ENCODE measurements at regions not wholly inside any gene's neighbourhood (a gene's known extent, or its start where the extent isn't known, plus 50 kb on each side); places are given as distances from the start of the nearest gene placed in this dataset.

GRCh38 chr2:81235601-81236000 is 931.0 kb upstream of the LRRTM1 start:
- no peaks in the 10 kb centered on the region for H3K27me3 ChIP-seq (replicated peaks; ENCODE audit: insufficient read depth)
- no peak overlapping the region for H3K4me3 ChIP-seq
- H2AFZ ChIP-seq = no peak overlapping the region
- H3K4me1 ChIP-seq (ENCODE audit: insufficient read depth) = no peaks in the 10 kb centered on the region
- no peaks in the 10 kb centered on the region for H3K9me2 ChIP-seq (ENCODE audit: insufficient read depth)
- no peaks in the 10 kb centered on the region for H3K36me3 ChIP-seq (ENCODE audit: low read depth)
- H3K79me2 ChIP-seq (ENCODE audit: insufficient read depth) = no peaks in the 10 kb centered on the region
- no peak overlapping the region for H3K9ac ChIP-seq
- H3K4me2 ChIP-seq (ENCODE audit: unreplicated experiment) = no peak overlapping the region
- in situ Hi-C loops (cut with MboI) = no loop called here
- DNase-seq = no peak
- peaks cover 5% of the 10 kb centered on the region for H3K9me3 ChIP-seq (ENCODE audit: low read depth)
- whole genome bisulfite sequencing, 2 experiments (ENCODE audit: low coverage in 1 of 2, low lambda C conversion rate in 2 of 2, missing lambda C conversion rate in 2 of 2) = 14 to 35% methylated on average over 1 of the region's 1 CpG
- no peaks in the 10 kb centered on the region for H3F3A ChIP-seq (ENCODE audit: insufficient read depth)
- TF ChIP-seq EZH2 (IDR thresholded peaks at IDR 0.05; ENCODE audit: insufficient read depth, poor library complexity, severe bottlenecking) = no peak
- TF ChIP-seq EZH2phosphoT487 (IDR thresholded peaks at IDR 0.05; ENCODE audit: insufficient read depth, low read depth) = no peak
- no peak overlapping the region for H3K27ac ChIP-seq
- no peaks in the 10 kb centered on the region for H4K20me1 ChIP-seq (ENCODE audit: insufficient read depth)

- Histone ChIP-seq H3K4me1 (ENCODE audit: insufficient read depth) (no peaks in the 10 kb centered on the region), H3K4me3 (no peak overlapping the region), H4K20me1 (ENCODE audit: insufficient read depth) (no peaks in the 10 kb centered on the region), H3K9me3 (ENCODE audit: low read depth) (peaks cover 5% of the 10 kb centered on the region), H3K36me3 (ENCODE audit: low read depth) (no peaks in the 10 kb centered on the region), H3K9me2 (ENCODE audit: insufficient read depth) (no peaks in the 10 kb centered on the region), H3F3A (ENCODE audit: insufficient read depth) (no peaks in the 10 kb centered on the region), H3K4me2 (ENCODE audit: unreplicated experiment) (no peak overlapping the region), H3K27ac (no peak overlapping the region), H3K27me3 (replicated peaks; ENCODE audit: insufficient read depth) (no peaks in the 10 kb centered on the region), H3K9ac (no peak overlapping the region), H3K79me2 (ENCODE audit: insufficient read depth) (no peaks in the 10 kb centered on the region), H2AFZ (no peak overlapping the region)
- DNase-seq = no peak
- in situ Hi-C loops (cut with MboI) = no loop called here
- TF ChIP-seq EZH2 (IDR thresholded peaks at IDR 0.05; ENCODE audit: insufficient read depth, poor library complexity, severe bottlenecking) = no peak
- TF ChIP-seq EZH2phosphoT487 (IDR thresholded peaks at IDR 0.05; ENCODE audit: insufficient read depth, low read depth) = no peak
- 8% methylated on average over 1 of the region's 1 CpG for WGBS, 2 experiments (ENCODE audit: low coverage in 1 of 2, low lambda C conversion rate in 2 of 2, missing lambda C conversion rate in 2 of 2)
Measured at GRCh38 chr2:81234711-81235110, 930.2 kb upstream of the LRRTM1 start.

DNA sequence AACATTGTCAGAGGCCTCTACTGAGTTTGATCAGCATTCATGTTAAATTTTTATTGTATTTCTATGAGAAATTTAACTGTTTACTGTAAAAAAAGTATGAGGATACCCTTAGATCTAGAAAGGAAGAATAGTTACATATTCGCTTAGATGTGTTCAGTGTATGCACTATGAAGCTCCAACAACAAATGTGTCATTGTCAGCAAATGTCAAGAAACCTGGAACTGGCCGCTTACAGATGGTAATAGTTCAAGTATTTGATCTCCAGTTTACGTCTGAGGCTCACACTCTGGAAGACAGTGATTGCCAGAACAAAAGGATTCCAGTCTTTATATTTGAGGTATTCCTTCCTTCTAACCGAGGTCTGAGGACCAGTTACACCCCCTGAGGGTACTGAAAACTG is 921.2 kb upstream of the LRRTM1 start:
- Histone ChIP-seq H3K27me3 (replicated peaks; ENCODE audit: insufficient read depth) (no peaks in the 10 kb centered on the region), H3K4me1 (ENCODE audit: insufficient read depth) (no peaks in the 10 kb centered on the region), H3K9me3 (ENCODE audit: low read depth) (no peaks in the 10 kb centered on the region), H3K4me2 (ENCODE audit: unreplicated experiment) (no peak overlapping the region), H4K20me1 (ENCODE audit: insufficient read depth) (no peaks in the 10 kb centered on the region), H3K36me3 (ENCODE audit: low read depth) (no peaks in the 10 kb centered on the region), H2AFZ (no peak overlapping the region), H3K27ac (no peak overlapping the region), H3K79me2 (ENCODE audit: insufficient read depth) (no peaks in the 10 kb centered on the region), H3K9me2 (ENCODE audit: insufficient read depth) (no peaks in the 10 kb centered on the region), H3F3A (ENCODE audit: insufficient read depth) (no peaks in the 10 kb centered on the region), H3K9ac (no peak overlapping the region), H3K4me3 (no peak overlapping the region)
- in situ Hi-C loops (cut with MboI) = no loop called here
- TF ChIP-seq EZH2phosphoT487 (IDR thresholded peaks at IDR 0.05; ENCODE audit: insufficient read depth, low read depth) = no peak
- TF ChIP-seq EZH2 (IDR thresholded peaks at IDR 0.05; ENCODE audit: insufficient read depth, poor library complexity, severe bottlenecking) = no peak
- 6 to 11% methylated on average over 4 of the region's 4 CpGs for WGBS, 2 experiments (ENCODE audit: low coverage in 1 of 2, low lambda C conversion rate in 2 of 2, missing lambda C conversion rate in 2 of 2)
- no peak for DNase-seq

DNA sequence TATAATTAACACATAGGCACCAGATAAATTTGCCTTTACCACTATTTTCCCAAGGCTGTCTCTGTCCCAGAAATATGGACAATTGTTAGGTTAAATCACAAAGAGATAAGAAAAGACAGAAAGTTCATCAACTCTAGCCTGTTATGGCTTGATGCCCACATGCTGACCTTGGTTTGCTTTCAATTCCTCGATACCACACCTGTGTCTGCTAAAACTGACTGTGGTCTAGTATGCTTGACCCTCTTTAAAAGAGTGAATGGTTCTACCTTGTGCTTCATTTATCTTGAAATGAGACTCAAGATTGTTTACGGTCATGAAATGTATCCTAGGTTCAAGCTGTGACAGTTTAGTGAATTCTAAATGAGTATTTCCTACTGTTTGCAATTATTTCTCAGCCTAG is 909.0 kb upstream of the LRRTM1 start:
- no peak overlapping the region for H3K9ac ChIP-seq
- H2AFZ ChIP-seq = no peak overlapping the region
- H3K4me1 ChIP-seq (ENCODE audit: insufficient read depth) = no peaks in the 10 kb centered on the region
- no peaks in the 10 kb centered on the region for H3K27me3 ChIP-seq (replicated peaks; ENCODE audit: insufficient read depth)
- H3K27ac ChIP-seq = no peak overlapping the region
- H3K9me3 ChIP-seq (ENCODE audit: low read depth) = no peaks in the 10 kb centered on the region
- H3K4me3 ChIP-seq = no peak overlapping the region
- TF ChIP-seq EZH2 (IDR thresholded peaks at IDR 0.05; ENCODE audit: insufficient read depth, poor library complexity, severe bottlenecking) = no peak
- no peak for TF ChIP-seq EZH2phosphoT487 (IDR thresholded peaks at IDR 0.05; ENCODE audit: insufficient read depth, low read depth)
- H3K4me2 ChIP-seq (ENCODE audit: unreplicated experiment) = no peak overlapping the region
- H3K36me3 ChIP-seq (ENCODE audit: low read depth) = no peaks in the 10 kb centered on the region
- in situ Hi-C loops (cut with MboI) = no loop called here
- no peaks in the 10 kb centered on the region for H3K79me2 ChIP-seq (ENCODE audit: insufficient read depth)
- WGBS, 2 experiments (ENCODE audit: low coverage in 1 of 2, low lambda C conversion rate in 2 of 2, missing lambda C conversion rate in 2 of 2) = 9 to 12% methylated on average over 2 of the region's 2 CpGs
- no peaks in the 10 kb centered on the region for H4K20me1 ChIP-seq (ENCODE audit: insufficient read depth)
- DNase-seq = no peak
- no peaks in the 10 kb centered on the region for H3K9me2 ChIP-seq (ENCODE audit: insufficient read depth)
- no peaks in the 10 kb centered on the region for H3F3A ChIP-seq (ENCODE audit: insufficient read depth)

GRCh38 chr2:81206216-81206615 is 901.7 kb upstream of the LRRTM1 start:
- DNase-seq = no peak
- no peaks in the 10 kb centered on the region for H3K9me2 ChIP-seq (ENCODE audit: insufficient read depth)
- no peak overlapping the region for H3K4me3 ChIP-seq
- WGBS, 2 experiments (ENCODE audit: low coverage in 1 of 2, low lambda C conversion rate in 2 of 2, missing lambda C conversion rate in 2 of 2) = 12 to 24% methylated on average over 5 of the region's 5 CpGs
- H3K9ac ChIP-seq = no peak overlapping the region
- TF ChIP-seq EZH2 (IDR thresholded peaks at IDR 0.05; ENCODE audit: insufficient read depth, poor library complexity, severe bottlenecking) (no peak), EZH2phosphoT487 (IDR thresholded peaks at IDR 0.05; ENCODE audit: insufficient read depth, low read depth) (no peak)
- H3K4me2 ChIP-seq (ENCODE audit: unreplicated experiment) = no peak overlapping the region
- no peaks in the 10 kb centered on the region for H3K27me3 ChIP-seq (replicated peaks; ENCODE audit: insufficient read depth)
- H3F3A ChIP-seq (ENCODE audit: insufficient read depth) = no peaks in the 10 kb centered on the region
- in situ Hi-C loops (cut with MboI) = no loop called here
- H3K36me3 ChIP-seq (ENCODE audit: low read depth) = no peaks in the 10 kb centered on the region
- no peaks in the 10 kb centered on the region for H3K9me3 ChIP-seq (ENCODE audit: low read depth)
- H3K79me2 ChIP-seq (ENCODE audit: insufficient read depth) = no peaks in the 10 kb centered on the region
- no peak overlapping the region for H3K27ac ChIP-seq
- H4K20me1 ChIP-seq (ENCODE audit: insufficient read depth) = no peaks in the 10 kb centered on the region
- H3K4me1 ChIP-seq (ENCODE audit: insufficient read depth) = no peaks in the 10 kb centered on the region
- no peak overlapping the region for H2AFZ ChIP-seq

Measured in GM23248 (cell line).